HK-2 (cell line): ENCODE measurements at regions not wholly inside any gene's neighbourhood (a gene's known extent, or its start where the extent isn't known, plus 50 kb on each side); places are given as distances from the start of the nearest gene placed in this dataset.

ENCODE experiments used
- DNase-seq: peaks from one replicate; pipeline ENCODE4 v3.0.0-alpha.2; 2018; ENCODE audit not compliant: unreplicated experiment

- no peak for DNase-seq
Observed at GRCh38 chr14:106843386-106843785, 1317.0 kb downstream of the TMEM121 start.

- DNase-seq, result no peak
Observed at GRCh38 chr14:106843951-106844483, 1317.6 kb downstream of the TMEM121 start.

DNA sequence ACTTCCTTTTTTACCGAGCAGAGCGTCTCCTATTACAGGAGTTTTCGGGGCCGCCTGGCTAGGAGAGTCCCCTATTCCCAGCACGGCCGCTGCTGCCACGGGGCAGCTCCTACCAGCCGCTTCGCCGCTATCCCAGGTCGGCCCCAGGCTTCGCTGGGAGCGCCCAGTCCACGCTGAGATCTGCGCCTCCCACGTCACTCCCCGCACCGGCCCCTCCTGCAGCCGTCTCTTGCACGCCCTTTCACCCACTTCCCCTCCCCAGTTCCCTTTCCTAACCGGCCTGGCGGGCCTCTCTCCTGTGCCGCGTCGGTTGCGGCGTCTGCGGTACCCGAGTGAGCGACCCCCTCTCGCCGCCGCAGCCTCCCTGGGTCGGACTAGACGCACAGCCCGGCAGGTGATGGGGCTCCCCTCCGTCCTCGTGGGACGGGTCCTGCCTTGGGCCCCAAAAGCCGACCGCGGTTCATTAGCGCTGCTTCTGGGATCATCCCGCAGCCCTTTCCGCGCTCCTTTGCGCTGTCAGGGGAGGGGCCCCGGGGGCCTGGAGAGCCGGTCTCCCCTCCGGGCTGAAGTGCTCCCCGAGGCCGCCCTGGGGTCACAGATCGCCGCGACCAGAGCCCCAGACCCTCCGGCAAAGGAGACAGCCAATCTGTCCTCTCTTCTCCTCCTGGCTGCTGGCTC, 1318.4 kb downstream of the TMEM121 start:
- peak; percentile 16 for DNase-seq

DNA sequence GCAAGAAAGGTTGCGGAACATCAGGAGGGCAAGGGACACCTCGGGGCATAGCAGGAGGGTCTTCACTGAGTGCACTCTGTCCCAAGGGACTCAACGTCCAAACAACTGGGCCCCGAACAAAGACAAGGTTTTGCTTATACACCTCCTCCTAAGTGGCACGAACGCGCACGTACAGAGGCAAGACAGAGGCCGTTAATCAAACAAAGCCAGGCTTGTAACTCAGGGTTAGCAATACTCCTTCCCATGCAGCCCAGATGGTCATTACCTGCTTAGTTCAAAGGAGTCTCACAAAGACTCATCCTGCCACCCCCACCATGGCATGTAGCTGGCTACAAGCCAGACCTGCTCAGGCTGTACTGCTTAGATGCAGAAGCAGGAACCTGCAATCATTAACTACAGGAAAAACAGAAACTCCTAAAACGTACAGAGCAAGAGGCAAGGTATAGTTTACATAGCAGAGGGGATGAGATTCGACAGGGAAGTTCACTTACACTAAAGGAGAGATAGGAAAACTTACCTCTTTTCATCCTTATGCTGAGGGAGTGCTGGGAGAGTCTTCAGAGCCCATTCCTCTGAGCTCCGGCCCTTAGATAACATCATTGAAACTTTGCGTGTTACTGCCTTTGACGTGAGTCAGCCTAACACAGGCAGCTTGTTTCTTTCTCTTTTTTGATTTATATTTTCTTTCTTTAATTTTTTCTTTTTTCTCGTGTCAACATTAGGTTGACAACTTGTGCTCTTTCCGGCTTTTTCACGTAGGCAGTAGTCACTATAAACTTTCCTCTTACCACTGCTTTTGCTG, 1319.1 kb downstream of the TMEM121 start:
- peak; percentile 28 for DNase-seq

DNA sequence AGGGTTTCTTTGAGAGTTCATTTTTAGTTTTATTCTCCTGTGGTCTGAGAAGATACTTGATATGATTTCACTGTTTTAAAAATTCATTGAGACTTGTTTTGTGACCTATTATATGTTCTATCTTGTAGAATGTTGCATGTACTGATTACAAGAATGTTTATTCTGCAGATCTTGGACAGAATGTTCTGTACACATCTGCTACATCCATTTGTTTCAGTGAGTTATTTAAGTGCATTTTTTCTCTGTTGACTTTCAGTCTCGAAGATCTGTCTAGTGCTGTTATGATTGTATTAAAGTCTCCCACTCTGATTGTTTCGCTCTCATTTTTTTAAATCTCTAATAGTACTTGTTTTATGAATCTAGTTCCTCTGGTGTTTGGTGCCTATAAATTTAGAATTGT, 1319.8 kb downstream of the TMEM121 start:
- no peak for DNase-seq

DNA sequence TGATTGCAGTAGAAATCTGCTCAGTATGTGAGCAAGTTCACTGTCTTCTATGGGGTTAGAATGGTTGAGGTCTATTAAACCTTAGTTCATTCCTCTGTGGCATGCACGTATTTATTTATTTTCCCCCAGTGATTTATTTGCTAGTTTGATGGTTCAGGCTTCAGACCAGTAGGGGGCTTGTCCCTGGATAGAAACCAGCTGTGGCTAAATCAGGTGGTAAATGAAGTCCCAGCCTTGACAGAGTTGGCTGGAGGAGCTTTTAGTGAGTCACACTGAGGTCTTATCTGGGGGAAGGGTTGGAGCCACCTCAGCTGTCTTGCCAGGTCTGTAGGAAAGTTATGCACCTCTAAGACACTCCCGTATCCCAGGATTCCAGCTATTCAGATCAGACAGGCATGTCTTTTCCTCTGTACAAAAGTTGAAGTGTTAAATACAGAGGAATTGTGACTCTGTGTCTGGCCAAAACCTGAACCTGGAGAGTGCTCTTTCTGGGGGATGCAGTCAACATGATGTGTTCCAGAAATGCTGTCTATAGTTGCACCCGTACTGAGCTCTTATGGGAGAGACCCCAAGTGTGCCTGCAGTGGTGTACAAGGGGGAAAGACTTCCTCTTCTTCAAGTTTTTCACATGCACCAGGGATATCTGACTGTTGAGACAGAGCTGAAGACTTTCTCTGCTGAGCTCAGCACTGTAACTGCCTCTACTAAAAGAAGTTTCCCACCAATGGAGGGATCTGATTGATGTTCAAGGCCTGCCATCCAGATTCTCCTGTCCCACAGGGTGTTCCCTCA, 1322.1 kb downstream of the TMEM121 start:
- DNase-seq, result no peak

GRCh38 chr14:106850913-106851825, 1324.8 kb downstream of the TMEM121 start:
- no peak for DNase-seq

DNA sequence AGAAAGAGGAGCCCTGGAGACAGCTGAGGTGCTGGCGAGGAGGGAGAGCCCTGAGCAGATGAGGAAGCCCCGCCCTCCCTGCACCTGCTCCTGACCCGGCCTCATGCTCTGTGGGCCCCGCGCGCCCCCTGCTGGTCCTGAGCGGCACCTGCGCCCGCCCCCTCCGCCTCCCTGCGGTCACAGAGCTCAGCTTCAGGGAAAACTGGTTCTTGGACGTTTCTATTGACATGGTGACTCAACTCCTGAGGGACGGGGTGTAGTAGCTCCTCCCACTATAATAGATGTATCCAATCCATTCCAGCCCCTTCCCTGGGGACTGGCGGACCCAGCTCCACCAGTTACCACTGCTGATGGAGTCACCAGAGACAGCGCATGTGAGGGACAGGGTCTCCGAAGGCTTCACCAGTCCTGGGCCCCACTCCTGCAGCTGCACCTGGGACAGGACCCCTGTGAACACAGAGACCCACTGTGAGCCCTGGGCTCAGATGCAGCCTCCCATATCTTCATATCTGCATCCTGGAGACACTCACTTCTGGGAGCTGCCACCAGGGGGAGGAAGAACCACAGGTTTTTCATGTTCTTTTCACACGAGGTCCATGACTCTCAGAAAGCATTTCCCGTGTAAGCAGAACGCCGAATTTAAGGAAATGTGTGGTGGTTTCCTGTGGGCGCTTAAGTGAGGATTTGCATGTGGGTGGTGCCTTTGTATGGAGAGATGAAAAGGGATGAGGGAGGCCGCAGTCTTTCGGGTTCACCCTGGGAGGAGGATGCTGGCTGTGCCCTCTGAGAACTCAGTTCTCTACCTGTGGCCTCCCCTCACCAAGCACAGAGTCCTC, 1346.4 kb downstream of the TMEM121 start:
- peak; percentile 57 for DNase-seq

DNA sequence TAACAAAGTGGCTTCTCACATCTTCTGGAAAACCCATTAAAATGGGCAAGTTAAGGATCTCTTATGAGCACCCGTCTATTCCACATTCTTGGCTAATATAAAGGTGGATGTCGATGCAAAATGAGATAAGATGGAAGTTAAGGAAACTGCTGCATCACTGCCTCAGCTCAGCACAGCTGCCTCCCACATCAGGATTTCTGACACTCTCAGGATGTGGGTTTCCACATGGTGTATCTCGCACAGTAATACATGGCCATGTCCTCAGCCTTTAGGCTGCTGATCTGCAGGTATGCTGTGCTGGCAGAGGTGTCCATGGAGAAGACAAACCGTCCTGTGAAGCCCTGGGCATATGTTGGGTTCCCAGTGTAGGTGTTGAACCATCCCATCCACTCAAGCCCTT, 1348.0 kb downstream of the TMEM121 start:
- DNase-seq, result no peak

- DNase-seq, result no peak
Observed at GRCh38 chr14:106875503-106875902, 1349.1 kb downstream of the TMEM121 start.

- DNase-seq, result no peak
Observed at GRCh38 chr14:106876711-106877110, 1350.3 kb downstream of the TMEM121 start.

DNA sequence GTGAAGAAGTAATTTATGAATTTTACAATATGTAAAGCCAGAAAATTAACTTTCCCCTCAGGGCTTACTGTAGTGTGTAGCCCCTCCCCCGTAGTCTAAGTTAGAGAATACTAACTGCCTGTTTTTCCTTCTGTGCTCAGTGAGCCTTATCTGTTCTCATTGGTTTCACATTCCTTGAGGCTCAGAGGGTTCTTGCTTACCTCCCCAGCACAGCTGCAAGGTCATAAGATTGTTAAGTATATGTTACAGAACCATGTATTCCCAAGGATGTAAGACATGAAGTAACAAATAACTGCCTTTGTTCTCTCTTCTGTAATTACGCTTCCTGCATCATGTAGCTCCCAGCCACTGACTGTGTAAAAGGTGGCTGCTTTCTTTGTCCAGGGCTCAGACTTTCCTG, 1351.1 kb downstream of the TMEM121 start:
- no peak for DNase-seq

DNA sequence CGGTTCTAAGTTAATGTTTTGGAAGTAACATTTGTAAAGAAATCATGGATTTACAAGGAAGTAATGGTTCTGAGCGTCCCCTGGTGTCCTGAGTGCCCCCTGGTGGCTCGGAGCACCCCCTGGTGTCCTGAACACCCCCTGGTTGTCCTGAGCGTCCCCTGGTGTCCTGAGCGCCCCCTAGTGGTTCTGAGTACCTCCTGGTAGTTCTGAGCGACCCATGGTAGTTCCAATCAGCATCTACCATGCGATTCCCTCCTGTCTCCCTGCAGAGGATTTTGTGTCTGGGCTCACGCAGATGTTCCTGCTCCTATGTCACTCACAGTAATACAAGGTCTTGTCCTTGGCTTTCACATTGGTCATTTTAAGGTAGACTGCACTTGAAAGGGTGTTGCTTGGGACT, 1352.9 kb downstream of the TMEM121 start:
- peak; percentile 22 for DNase-seq

DNA sequence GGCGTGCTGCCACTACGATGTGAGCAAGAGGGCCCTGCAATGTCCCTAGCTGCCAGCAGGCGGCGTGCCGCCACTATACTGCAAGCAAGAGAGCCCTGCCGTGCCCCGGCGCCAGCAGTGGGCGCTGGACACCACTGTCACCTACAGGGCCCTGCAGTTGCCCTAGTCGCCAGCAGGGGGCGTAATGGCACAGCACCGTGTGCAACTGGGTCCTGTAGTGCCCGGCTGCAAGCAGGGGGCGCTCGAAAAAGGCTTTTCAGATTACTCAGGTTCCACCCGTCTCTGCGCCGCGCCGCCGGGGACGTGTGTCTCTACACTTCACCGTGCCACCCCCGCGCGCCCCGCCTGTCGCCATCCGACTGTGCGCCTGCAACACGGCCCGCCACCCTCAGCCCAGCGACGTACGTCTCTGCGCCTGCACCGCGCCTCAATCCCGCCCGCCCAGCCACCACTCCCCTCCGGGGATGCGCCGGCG, 1356.9 kb downstream of the TMEM121 start:
- no peak for DNase-seq
